ENCODE measurements at regions not wholly inside any gene's neighbourhood (a gene's known extent, or its start where the extent isn't known, plus 50 kb on each side); places are given as distances from the start of the nearest gene placed in this dataset.

GRCh38 chr12:69091442-69092017 is 147.8 kb upstream of the CPSF6 start:
- peak; percentile 81 for FAIRE-seq
- Histone ChIP-seq H3K56ac (replicated peaks; ENCODE audit: insufficient read length, low read depth, low read length) (no peak overlapping the region), H2BK120ac (replicated peaks; ENCODE audit: low read depth, low read length) (no peak overlapping the region), H2BK5ac (ENCODE audit: low read depth, low read length) (no peak overlapping the region), H3K79me1 (ENCODE audit: low read depth, low read length) (no peaks in the 10 kb centered on the region), H3K18ac (ENCODE audit: extremely low read depth, low read length) (peak overlapping the region; percentile 68; the same call in 1 of the 2 replicates), H4K8ac (ENCODE audit: extremely low read depth, insufficient read depth, low read length) (no peak overlapping the region), H2AFZ (ENCODE audit: low read length) (no peak overlapping the region), H3K36me3 (ENCODE audit: control insufficient read depth in 2 of 4, insufficient read depth in 4 of 4, low read length in 3 of 4) (no peaks in the 10 kb centered on the region), H3K4me3 (ENCODE audit: extremely low read depth in 1 of 4, insufficient read depth in 2 of 4, low read depth in 3 of 4, low read length in 4 of 4) (no peak overlapping the region), H4K91ac (replicated peaks; ENCODE audit: insufficient read length, low read length) (no peak overlapping the region), H2BK20ac (ENCODE audit: low read length) (no peak overlapping the region), H3K23ac (ENCODE audit: insufficient read length) (no peak overlapping the region), H3K79me2 (ENCODE audit: control insufficient read depth in 1 of 2, insufficient read depth in 2 of 2, low read length in 2 of 2) (no peaks in the 10 kb centered on the region), H2BK12ac (ENCODE audit: low read depth, low read length) (no peak overlapping the region), H2BK15ac (ENCODE audit: low read length) (no peak overlapping the region), H2AK5ac (ENCODE audit: low read depth, low read length) (no peak overlapping the region), H3K4ac (replicated peaks; ENCODE audit: insufficient read length, low read depth, low read length) (no peak overlapping the region), H3K14ac (ENCODE audit: insufficient read length) (no peak overlapping the region), H3K23me2 (ENCODE audit: low read depth, low read length) (no peaks in the 10 kb centered on the region), H4K5ac (ENCODE audit: insufficient read length, low read depth, low read length) (no peak overlapping the region), H3K9ac (replicated peaks in 1 of 4; ENCODE audit: extremely low read depth in 1 of 4, low read depth in 3 of 4, low read length in 3 of 4) (peak overlapping the region in 1 of 4 experiments; percentile 34; a peak in 1 of 7 replicates), H3K4me1 (replicated peaks in 1 of 4; ENCODE audit: control insufficient read depth in 3 of 4, insufficient read depth in 4 of 4, low read length in 3 of 4) (peaks cover 0 to 11% (median 3%) of the 10 kb centered on the region in 4 experiments; a peak in 2 of 7 replicates), H3K4me2 (ENCODE audit: insufficient read depth in 1 of 2, low read depth in 2 of 2, low read length in 2 of 2) (peak overlapping the region in 1 of 2 experiments; percentile 1; a peak in 2 of 4 replicates), H4K20me1 (replicated peaks in 1 of 2; ENCODE audit: control insufficient read depth in 1 of 2, insufficient read depth in 2 of 2, low read length in 2 of 2) (no peaks in the 10 kb centered on the region), H3K9me3 (ENCODE audit: insufficient read depth in 2 of 2, low read depth in 1 of 2, low read length in 1 of 2) (no peaks in the 10 kb centered on the region), H3K27me3 (replicated peaks in 1 of 4; ENCODE audit: control insufficient read depth in 3 of 4, extremely low read depth in 1 of 4, insufficient read depth in 3 of 4, low read length in 3 of 4) (no peaks in the 10 kb centered on the region), H3K27ac (ENCODE audit: low read depth, low read length) (no peak overlapping the region)
- WGBS, 2 experiments (ENCODE audit: extremely low coverage in 1 of 2, insufficient coverage in 1 of 2, insufficient read length in 1 of 2, insufficient replicate concordance in 2 of 2, low coverage in 1 of 2, low lambda C conversion rate in 2 of 2, missing lambda C conversion rate in 1 of 2) = 54% methylated on average over 6 of the region's 6 CpGs; no CpG with 5 or more reads in 1 of the 2 experiments
- ChIA-PET CTCF (ENCODE audit: partially characterized antibody) (interaction anchor here (0.7 to 2.2 kb wide), 8 partner anchors 10 to 563 kb away, joined by 3 to 8 read pairs (median 3); no protein-coding TSS in a partner anchor), POLR2A (ENCODE audit: partially characterized antibody) (interaction anchor here (0.8 to 0.9 kb wide), 2 partner anchors 10 to 12 kb away, joined by 3 read pairs; no protein-coding TSS in a partner anchor)
- no peak for DNase-seq (ENCODE audit: low read depth in 1 of 2, low spot score in 2 of 2)
- TF ChIP-seq ATF2 (IDR thresholded peaks at IDR 0.05; ENCODE audit: low read length) = no peak
- no peak for TF ChIP-seq CEBPB (IDR thresholded peaks at IDR 0.05; ENCODE audit: low read depth, low read length)
- TF ChIP-seq EP300 (IDR thresholded peaks at IDR 0.05; ENCODE audit: borderline replicate concordance in 1 of 2, low read depth in 2 of 2, low read length in 2 of 2) = no peak
- no peak for TF ChIP-seq E2F6 (IDR thresholded peaks at IDR 0.05)
- TF ChIP-seq GABPA (IDR thresholded peaks at IDR 0.05; ENCODE audit: borderline replicate concordance, insufficient read depth, low read length) = no peak
- no peak for TF ChIP-seq SP2 (IDR thresholded peaks at IDR 0.05; ENCODE audit: low read length)
- TF ChIP-seq RXRA (IDR thresholded peaks at IDR 0.05; ENCODE audit: insufficient read depth, low read depth, low read length) = no peak
- no peak for TF ChIP-seq POLR2AphosphoS5 (IDR thresholded peaks at IDR 0.05; ENCODE audit: low read depth, low read length)
- TF ChIP-seq EGR1 (IDR thresholded peaks at IDR 0.05; ENCODE audit: borderline replicate concordance, low read depth, low read length) = no peak
- no peak for TF ChIP-seq BACH1 (IDR thresholded peaks at IDR 0.05; ENCODE audit: low read length)
- TF ChIP-seq POLR2A (IDR thresholded peaks at IDR 0.05; ENCODE audit: control extremely low read depth in 1 of 2, low read depth in 2 of 2, low read length in 2 of 2) = no peak
- TF ChIP-seq CREB1 (IDR thresholded peaks at IDR 0.05) = no peak
